ENCODE measurements at regions not wholly inside any gene's neighbourhood (a gene's known extent, or its start where the extent isn't known, plus 50 kb on each side); places are given as distances from the start of the nearest gene placed in this dataset.
A peak's percentile ranks its signal among the peaks of the same experiment; 100 is the strongest.

- Histone ChIP-seq H3K4me3 (replicated peaks in 1 of 2; ENCODE audit: low read depth in 1 of 2, low read length in 2 of 2) (no peak overlapping the region), H2AFZ (ENCODE audit: low read depth, low read length, poor library complexity, severe bottlenecking) (no peak overlapping the region), H3K9me3 (ENCODE audit: control insufficient read depth in 1 of 2, insufficient read depth in 1 of 2, low read depth in 1 of 2, low read length in 2 of 2) (no peaks in the 10 kb centered on the region), H3K79me2 (ENCODE audit: insufficient read depth, low read length) (no peaks in the 10 kb centered on the region), H3K4me1 (ENCODE audit: control insufficient read depth in 1 of 2, insufficient read depth in 2 of 2, low read length in 2 of 2) (peaks cover 9 to 31% of the 10 kb centered on the region in 2 experiments), H3K9me2 (ENCODE audit: insufficient read depth) (no peaks in the 10 kb centered on the region), H3K4me2 (ENCODE audit: low read length) (peak overlapping the region; percentile 10; the same call in 1 of the 2 replicates), H3K36me3 (ENCODE audit: control insufficient read depth in 1 of 2, insufficient read depth in 2 of 2, low read length in 2 of 2) (no peaks in the 10 kb centered on the region), H3K9ac (ENCODE audit: low read length) (no peak overlapping the region), H3K27me3 (ENCODE audit: insufficient read depth, low read length) (no peaks in the 10 kb centered on the region), H4K20me1 (ENCODE audit: insufficient read depth) (no peaks in the 10 kb centered on the region), H3K27ac (ENCODE audit: low read depth, low read length) (no peak overlapping the region)
- ChIA-PET RAD21 (ENCODE audit: low non-redundant PET in 1 of 2, low total read pairs in 2 of 2, uncharacterized antibody in 2 of 2, unreplicated experiment in 2 of 2) (no interaction called here), CTCF (no interaction called here), POLR2A (interaction anchor here (0.6 kb wide), 1 partner anchor 516 kb away, joined by 3 read pairs; no protein-coding TSS in a partner anchor)
- intact Hi-C loops (cut with micrococcal nuclease): no loop called here
- ATAC-seq (no peak), DNase-seq (ENCODE audit: low read depth, low spot score) (no peak)
- TF ChIP-seq POLR2AphosphoS5 (IDR thresholded peaks at IDR 0.05; ENCODE audit: low read depth, low read length): no peak
- no peak for TF ChIP-seq REST (IDR thresholded peaks at IDR 0.05; ENCODE audit: low read depth)
- no peak for TF ChIP-seq ZBTB33 (IDR thresholded peaks at IDR 0.05; ENCODE audit: extremely low read depth, insufficient replicate concordance, low read length)
- no peak for TF ChIP-seq SP1 (IDR thresholded peaks at IDR 0.05; ENCODE audit: low read depth)
- TF ChIP-seq POLR2A (IDR thresholded peaks at IDR 0.05; ENCODE audit: borderline replicate concordance, extremely low read depth, insufficient read depth, insufficient read length): no peak
- TF ChIP-seq SIN3A (IDR thresholded peaks at IDR 0.05; ENCODE audit: low read depth): no peak
- TF ChIP-seq ATF3 (IDR thresholded peaks at IDR 0.05): no peak
- TF ChIP-seq CBX3 (IDR thresholded peaks at IDR 0.05; ENCODE audit: low read depth): no peak
- no peak for TF ChIP-seq YY1 (IDR thresholded peaks at IDR 0.05; ENCODE audit: extremely low read depth, insufficient replicate concordance, low read depth, low read length)
- no peak for TF ChIP-seq RAD21 (IDR thresholded peaks at IDR 0.05; ENCODE audit: low read depth)
- no TSS peak for BruUV-seq (replicated peaks)
Measured at GRCh38 chr3:56885879-56886278, 84.1 kb upstream of the ARHGEF3 start.

Data from HCT116 (cell line).